Body of pancreas (tissue), 4 donors: ENCODE measurements at regions not wholly inside any gene's neighbourhood (a gene's known extent, or its start where the extent isn't known, plus 50 kb on each side); places are given as distances from the start of the nearest gene placed in this dataset.

Experiments used
- ATAC-seq: fragments of 150-250 bp; one replicate; pipeline ENCODE4 v1.9.1; 2016
- DNase-seq, 4 donors: peaks; one replicate each; pipeline ENCODE4 v3.0.0-alpha.2; 2019
- H3K27ac ChIP-seq, 4 donors: fragments of 200-600 bp; sonication (generic); 1 replicate in 3 of 4; 2 replicates in 1 of 4; pipeline versions ENCODE4 v1.5.1 to v1.6.1; 2016 to 2019; ENCODE audit warnings: mild to moderate bottlenecking in 1 of 4, mixed read lengths in 1 of 4, moderate library complexity in 1 of 4
- H3K27me3 ChIP-seq, 2 donors: fragments of 200-600 bp; sonication (generic); one replicate each; pipeline ENCODE4 v1.6.0; 2016; ENCODE audit warnings: mild to moderate bottlenecking in 1 of 2
- H3K36me3 ChIP-seq, 2 donors: fragments of 200-600 bp; sonication (generic); replicated peaks in 1 of 2; 2 replicates each; pipeline ENCODE4 v1.5.1; 2016; ENCODE audit warnings: low read depth in 2 of 2; ENCODE audit not compliant: insufficient read depth in 1 of 2
- H3K4me1 ChIP-seq: fragments of 200-600 bp; sonication (generic); one replicate; pipeline ENCODE4 v1.6.0; 2016
- H3K4me3 ChIP-seq, 2 donors: fragments of 200-600 bp; sonication (generic); 1 replicate in 1 of 2; 2 replicates in 1 of 2; pipeline ENCODE4 v1.5.1; 2016 to 2019
- H3K9me3 ChIP-seq, 3 donors: fragments of 200-600 bp; sonication (generic); 1 replicate in 2 of 3; 2 replicates in 1 of 3; pipeline ENCODE4 v1.5.1; 2016
- CTCF ChIP-seq, 7 experiments: fragments of 450-650 bp in 4 of 7; fragments of 200-600 bp in 3 of 7; sonication (generic) in 3 of 7; IDR thresholded peaks; one replicate each; pipeline ENCODE4 v1.5.1; 2016 to 2019; ENCODE audit warnings: antibody characterized with exemption in 7 of 7
- WGBS, 2 donors: methylation state at CpG; one replicate each; pipeline ENCODE4 v1.1.5; 2017; 5-methylcytosine and 5-hydroxymethylcytosine counted together
- intact Hi-C: fragments of 100-400 bp; cut with DNase I; formaldehyde crosslinking; loops from one replicate; pipeline ENCODE4 v1.15.1; 2023

GRCh38 chrX:146755214-146755613, 54.4 kb upstream of the CXorf51B start:
- Histone ChIP-seq H3K36me3 (no peaks in the 10 kb centered on the region), H3K4me1 (no peaks in the 10 kb centered on the region), H3K4me3 (no peak overlapping the region), H3K27ac (no peak overlapping the region), H3K9me3 (no peaks in the 10 kb centered on the region), H3K27me3 (no peaks in the 10 kb centered on the region)
- no peak for DNase-seq
- ATAC-seq = no peak
- TF ChIP-seq CTCF (IDR thresholded peaks at IDR 0.05) = no peak
- intact Hi-C loops = no loop called here
- WGBS, 2 donors = 0% methylated on average over 1 of the region's 1 CpG
